ENCODE measurements at regions not wholly inside any gene's neighbourhood (a gene's known extent, or its start where the extent isn't known, plus 50 kb on each side); places are given as distances from the start of the nearest gene placed in this dataset.

DNA sequence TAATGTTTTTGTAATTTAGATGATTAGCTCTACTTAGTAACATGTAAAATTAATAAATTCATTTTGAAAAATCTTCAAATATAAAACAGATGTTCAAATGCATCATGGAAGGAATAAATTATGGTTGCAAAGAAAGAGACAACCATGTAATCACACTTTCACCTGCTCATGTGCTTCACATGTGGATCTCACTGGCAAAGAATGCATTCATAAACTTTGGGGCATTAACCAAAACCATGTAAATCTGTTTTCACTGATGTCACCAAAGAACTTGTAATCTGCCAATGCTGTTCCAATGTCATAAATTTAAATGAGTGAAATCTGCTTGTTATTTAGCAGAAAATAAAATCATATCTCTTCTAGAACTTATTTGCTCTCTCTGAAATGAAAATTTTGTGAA lies 142.7 kb downstream of the TENT5A start:
- TF ChIP-seq, protein P1, sequence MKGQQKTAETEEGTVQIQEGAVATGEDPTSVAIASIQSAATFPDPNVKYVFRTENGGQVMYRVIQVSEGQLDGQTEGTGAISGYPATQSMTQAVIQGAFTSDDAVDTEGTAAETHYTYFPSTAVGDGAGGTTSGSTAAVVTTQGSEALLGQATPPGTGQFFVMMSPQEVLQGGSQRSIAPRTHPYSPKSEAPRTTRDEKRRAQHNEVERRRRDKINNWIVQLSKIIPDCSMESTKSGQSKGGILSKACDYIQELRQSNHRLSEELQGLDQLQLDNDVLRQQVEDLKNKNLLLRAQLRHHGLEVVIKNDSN (IDR thresholded peaks at IDR 0.05; ENCODE audit: borderline replicate concordance, low read depth): no peak
- TF ChIP-seq FOXM1 (IDR thresholded peaks at IDR 0.05; ENCODE audit: low read depth): no peak
- TF ChIP-seq, protein P2, sequence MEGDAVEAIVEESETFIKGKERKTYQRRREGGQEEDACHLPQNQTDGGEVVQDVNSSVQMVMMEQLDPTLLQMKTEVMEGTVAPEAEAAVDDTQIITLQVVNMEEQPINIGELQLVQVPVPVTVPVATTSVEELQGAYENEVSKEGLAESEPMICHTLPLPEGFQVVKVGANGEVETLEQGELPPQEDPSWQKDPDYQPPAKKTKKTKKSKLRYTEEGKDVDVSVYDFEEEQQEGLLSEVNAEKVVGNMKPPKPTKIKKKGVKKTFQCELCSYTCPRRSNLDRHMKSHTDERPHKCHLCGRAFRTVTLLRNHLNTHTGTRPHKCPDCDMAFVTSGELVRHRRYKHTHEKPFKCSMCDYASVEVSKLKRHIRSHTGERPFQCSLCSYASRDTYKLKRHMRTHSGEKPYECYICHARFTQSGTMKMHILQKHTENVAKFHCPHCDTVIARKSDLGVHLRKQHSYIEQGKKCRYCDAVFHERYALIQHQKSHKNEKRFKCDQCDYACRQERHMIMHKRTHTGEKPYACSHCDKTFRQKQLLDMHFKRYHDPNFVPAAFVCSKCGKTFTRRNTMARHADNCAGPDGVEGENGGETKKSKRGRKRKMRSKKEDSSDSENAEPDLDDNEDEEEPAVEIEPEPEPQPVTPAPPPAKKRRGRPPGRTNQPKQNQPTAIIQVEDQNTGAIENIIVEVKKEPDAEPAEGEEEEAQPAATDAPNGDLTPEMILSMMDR (IDR thresholded peaks at IDR 0.05): no peak
- no peak for TF ChIP-seq SMC3 (IDR thresholded peaks at IDR 0.05; ENCODE audit: low read depth, low read length)
- TF ChIP-seq RCOR1 (IDR thresholded peaks at IDR 0.05; ENCODE audit: low read length): no peak
